Islet of Langerhans (tissue), 1 donor: ENCODE measurements at regions not wholly inside any gene's neighbourhood (a gene's known extent, or its start where the extent isn't known, plus 50 kb on each side); places are given as distances from the start of the nearest gene placed in this dataset.

Experiments
- FAIRE-seq: peaks from one replicate; lab custom pipeline; 2011; peaks lifted over from hg19 to GRCh38; lab: Jason Lieb, UNC

DNA sequence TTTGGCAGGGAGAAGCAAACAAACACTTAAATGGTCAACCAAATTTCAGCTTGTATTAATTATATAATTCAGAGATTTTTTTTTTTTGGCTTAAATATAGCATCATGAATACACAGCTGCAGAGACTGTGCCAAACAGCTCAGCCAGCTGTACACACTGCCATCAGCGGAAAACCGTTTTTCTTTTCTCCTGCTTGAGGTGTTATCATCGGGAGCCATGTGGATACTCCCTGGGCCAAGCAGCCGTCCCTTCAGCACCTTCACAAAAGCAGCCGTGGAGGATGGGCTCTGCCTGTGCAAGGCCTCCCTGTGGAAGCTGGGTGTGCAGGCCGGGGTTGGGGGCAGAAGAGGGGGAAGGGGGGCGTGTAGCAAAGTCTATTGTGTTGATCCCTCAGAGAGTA lies 85.0 kb downstream of the NUF2 start:
- no peak for FAIRE-seq

DNA sequence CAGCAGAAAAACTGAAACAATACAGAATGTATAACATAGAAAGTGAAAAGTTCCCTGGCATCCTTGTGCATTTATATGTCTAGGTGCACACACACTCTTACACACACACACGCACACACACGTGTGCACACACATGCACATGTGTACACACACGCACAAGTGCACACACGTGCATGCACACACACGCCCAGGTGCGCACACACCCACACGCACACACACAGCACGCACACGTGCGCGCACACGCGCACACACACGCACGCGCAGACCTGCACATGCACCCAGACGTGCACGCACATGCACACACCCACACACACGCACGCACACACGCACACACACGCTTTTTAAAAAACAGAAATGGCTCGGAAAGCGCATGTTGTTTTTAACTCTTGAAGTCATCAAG lies 86.5 kb downstream of the NUF2 start:
- no peak for FAIRE-seq

- peak; percentile 86 for FAIRE-seq
These were observed 88.6 kb downstream of the NUF2 start for GRCh38 chr1:163410073-163410999.

DNA sequence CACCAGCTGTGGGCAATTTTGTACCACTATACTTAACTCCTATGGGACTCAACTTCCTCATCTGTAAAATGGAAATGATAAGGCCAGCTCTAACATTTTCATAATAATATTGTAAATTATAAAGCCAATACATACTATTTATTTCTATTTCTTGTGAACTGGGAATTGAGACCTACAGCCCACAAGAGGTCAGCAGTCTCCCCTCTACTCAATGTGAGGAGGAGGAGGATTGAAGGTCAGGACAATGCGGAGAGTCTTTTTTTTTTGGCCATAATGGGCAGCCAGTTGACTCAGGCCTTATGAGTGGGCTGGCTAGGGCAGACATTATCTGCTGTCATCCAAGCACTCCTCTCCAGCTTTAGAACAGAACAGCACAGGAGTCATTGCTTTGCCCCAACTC lies 90.5 kb downstream of the NUF2 start:
- no peak for FAIRE-seq

DNA sequence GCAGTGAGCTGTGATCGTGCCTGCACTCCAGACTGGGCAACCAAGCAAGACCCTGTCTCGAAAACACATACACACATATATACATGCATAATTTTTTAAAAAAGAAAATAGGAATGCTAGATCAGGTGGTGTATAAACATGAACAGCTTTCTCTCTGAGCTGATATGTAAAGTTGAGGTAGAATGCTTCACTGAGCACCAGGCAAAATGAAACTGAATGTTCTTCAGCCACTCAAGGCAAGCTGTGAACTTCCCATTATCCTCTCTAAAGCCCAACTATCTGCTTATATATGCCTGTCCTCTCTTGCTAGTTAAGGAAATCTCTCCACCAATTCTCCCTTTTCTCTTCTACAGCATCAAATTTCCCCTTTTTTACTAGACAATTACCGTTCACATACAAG lies 93.0 kb downstream of the NUF2 start:
- no peak for FAIRE-seq

- FAIRE-seq: no peak
These were observed 99.9 kb downstream of the NUF2 start for GRCh38 chr1:163421701-163422100.

DNA sequence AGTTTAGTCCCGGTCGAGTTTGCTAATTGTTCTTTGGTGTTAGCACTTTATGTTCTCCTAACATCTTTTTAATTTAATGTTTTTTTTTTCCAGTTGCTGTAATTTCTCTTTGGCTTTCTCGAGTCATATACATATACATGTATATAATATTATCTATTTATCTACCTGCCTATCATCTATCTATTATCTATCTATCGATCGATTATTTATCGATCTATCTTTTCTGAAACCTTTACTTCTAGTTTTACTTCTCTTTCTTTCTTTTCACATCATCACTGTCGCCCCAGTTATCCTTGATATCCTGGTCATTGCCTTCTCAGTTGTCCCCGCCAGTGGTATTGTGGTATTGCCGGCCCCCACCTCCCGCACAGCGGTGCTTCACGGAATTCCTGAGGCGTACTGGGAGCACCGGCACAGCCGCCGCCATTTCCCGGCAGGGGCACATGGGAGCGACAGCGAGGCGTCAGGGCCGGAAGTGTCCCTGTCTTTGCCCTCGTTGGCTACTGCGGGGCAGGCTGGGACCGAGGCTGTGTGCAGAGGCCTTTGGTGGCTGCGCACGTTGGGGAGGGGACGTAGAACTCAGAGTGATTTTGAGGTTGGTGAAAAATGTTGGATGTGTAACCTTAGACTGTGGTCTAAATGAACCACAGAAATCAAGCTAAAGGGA lies 101.1 kb downstream of the NUF2 start:
- FAIRE-seq: no peak

- no peak for FAIRE-seq
These were observed 104.9 kb downstream of the NUF2 start for GRCh38 chr1:163426505-163427251.

GRCh38 chr1:163427279-163427678 lies 105.5 kb downstream of the NUF2 start:
- no peak for FAIRE-seq

DNA sequence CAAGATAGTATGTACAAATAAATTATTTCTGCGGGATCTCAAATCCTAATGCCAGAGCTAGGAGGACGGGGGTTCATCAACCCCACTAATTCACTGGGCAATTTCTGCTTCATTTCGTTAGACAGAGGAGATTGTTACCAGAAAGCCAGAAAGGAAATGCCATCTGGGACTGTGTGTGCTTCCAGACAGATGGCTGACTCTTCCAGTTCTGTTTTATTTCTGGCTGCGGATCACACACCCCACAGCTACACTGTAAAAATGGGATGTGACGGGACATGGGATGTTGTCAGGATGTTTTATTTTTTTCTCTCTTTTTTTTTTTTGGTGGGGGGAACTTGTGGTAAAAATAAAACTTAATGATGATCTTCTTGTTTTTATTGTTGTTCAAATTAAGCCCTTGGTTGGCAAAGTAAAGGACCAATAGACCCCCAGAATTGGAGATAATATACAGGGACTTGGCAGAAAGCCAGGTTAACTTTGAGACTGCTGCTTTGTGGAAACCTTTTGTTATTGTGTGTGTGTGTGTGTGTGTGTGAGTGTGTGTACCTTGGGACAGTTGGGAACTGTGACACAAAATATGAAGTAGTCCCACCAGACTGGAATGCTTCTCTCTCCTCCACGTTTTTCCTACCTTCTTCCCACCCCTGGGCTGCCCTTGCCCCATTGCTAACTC lies 114.5 kb downstream of the NUF2 start:
- FAIRE-seq: no peak

DNA sequence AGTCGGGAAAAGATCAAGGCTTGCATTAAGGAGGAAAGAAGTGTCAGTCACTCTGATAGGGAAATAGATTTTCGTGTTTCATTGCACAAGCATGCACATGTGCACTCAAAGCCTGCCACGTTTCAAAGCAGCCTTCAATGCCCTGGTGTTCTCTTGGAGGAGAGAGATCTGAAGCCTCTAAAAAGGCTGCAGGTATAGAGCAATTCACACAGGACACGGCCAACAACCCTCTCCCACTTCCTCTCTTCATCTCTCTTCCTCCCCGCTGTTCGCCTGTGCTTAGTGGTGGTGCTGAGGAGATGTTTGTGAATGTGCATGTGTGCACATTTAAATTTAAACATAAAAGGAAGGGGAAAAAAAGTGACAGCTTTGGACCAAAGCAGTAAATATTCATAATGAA lies 117.7 kb downstream of the NUF2 start:
- no peak for FAIRE-seq

- no peak for FAIRE-seq
These were observed 118.3 kb downstream of the NUF2 start for GRCh38 chr1:163440090-163440489.

GRCh38 chr1:163442231-163442879 lies 120.6 kb downstream of the NUF2 start:
- no peak for FAIRE-seq

- FAIRE-seq: no peak
These were observed 121.1 kb downstream of the NUF2 start for GRCh38 chr1:163442895-163443294.

DNA sequence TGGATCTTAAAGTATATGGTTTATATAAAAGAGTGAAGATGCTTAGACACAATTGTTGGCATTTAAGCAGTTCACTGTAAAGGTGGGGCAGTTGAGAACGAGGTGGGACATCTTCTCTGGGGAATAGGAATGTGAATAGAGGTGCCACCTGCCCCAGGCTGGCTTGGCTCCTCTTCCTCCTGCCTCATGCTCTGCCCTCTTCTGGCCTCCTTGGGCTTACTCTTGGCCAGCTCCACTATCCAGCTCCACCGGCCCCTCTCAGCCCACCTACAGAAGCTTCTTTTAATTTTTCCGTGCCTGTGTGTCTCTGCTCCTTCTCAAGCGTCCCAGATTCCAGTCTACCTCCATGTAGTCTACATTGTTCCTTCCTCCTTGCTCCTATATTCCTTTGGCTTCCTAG lies 122.1 kb downstream of the NUF2 start:
- FAIRE-seq: no peak

GRCh38 chr1:163444665-163445064 lies 122.9 kb downstream of the NUF2 start:
- no peak for FAIRE-seq

GRCh38 chr1:163450986-163451385 lies 129.2 kb downstream of the NUF2 start:
- no peak for FAIRE-seq

- no peak for FAIRE-seq
These were observed 137.8 kb downstream of the NUF2 start for GRCh38 chr1:163459539-163459938.

DNA sequence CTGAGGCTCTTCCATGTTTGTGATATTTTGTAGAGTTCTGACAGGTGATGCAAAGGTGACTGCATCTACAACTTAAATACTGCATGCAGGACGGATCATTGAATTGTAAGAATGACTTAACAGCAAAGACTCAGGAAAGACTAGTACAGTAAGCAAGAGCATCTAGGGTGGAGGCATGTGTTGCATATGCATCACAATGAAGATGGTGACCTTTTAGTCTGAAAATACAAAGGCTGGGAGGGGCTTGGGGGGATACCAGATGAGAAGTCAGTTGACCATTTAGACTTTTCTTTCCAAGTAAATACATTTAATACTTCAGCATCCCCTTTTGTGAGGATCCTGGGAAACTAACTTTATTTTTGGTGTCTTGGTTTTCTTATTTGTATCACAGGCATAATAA lies 145.5 kb downstream of the NUF2 start:
- FAIRE-seq: no peak

DNA sequence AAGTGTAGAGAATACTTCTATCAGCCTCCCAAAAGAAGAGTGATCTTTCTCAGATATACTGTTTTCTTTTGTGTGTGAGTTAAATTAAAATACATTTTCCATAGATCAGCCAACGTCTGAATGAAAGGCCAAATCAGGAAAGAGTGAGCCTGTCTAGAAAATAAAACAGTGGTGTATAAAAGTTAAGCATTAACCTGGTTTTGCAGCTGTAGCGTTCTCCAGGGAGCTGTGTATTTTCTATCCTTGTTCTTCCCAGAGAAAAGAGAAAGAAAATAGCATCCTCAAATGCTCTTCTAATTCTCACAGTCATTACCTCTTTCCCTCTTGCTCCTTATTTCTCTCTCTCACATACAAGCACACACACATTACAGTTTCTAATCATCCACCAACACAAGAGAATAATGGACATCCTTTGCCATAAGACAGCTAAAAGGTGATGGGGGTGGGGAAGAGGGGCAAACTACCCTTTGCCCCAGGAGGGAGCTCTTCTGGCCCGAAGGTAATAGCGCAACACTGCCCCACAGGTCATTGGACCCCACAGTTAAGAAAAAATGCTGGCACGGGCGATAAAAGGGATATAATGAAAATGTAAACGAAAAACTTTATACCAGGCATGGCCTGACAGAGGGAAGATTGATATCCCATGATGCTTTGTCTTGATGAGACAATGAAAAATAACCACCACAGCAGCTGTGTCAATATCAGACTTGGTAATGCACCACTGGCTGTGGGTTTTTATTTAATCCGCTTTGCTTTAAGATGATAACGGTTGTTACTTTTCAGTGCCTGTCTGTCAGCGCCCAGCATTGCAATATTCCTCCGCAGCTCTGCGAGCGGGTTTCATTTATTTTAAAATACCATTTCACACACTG lies 150.3 kb downstream of the NUF2 start:
- FAIRE-seq: no peak
